ENCODE measurements at regions not wholly inside any gene's neighbourhood (a gene's known extent, or its start where the extent isn't known, plus 50 kb on each side); places are given as distances from the start of the nearest gene placed in this dataset.

GRCh38 chr12:42967850-42968249 lies 378.3 kb upstream of the PRICKLE1 start (continued):
- TF ChIP-seq RELA (CRISPR knock-in tag; IDR thresholded peaks at IDR 0.05; ENCODE audit: borderline replicate concordance) = no peak
- no peak for TF ChIP-seq FOXJ3 (CRISPR knock-in tag; IDR thresholded peaks at IDR 0.05; ENCODE audit: borderline replicate concordance)
- no peak for TF ChIP-seq SMAD3 (CRISPR knock-in tag; IDR thresholded peaks at IDR 0.05; ENCODE audit: borderline replicate concordance)
- no peak for TF ChIP-seq USF2 (CRISPR knock-in tag; IDR thresholded peaks at IDR 0.05)
- TF ChIP-seq ZBTB21 (CRISPR knock-in tag; IDR thresholded peaks at IDR 0.05; ENCODE audit: borderline replicate concordance) = no peak

- Mint-ChIP-seq H3K27me3 (ENCODE audit: low read depth) (no peaks in the 10 kb centered on the region), H3K27ac (no peak overlapping the region), H3K4me1 (0 out of 2 replicates have a peak, but pooled peaks cover 4% of the 10 kb centered on the region), H3K36me3 (no peaks in the 10 kb centered on the region), H3K4me3 (no peak overlapping the region), H3K9me3 (no peaks in the 10 kb centered on the region)
- no peak for TF ChIP-seq ZSCAN18 (CRISPR knock-in tag; IDR thresholded peaks at IDR 0.05)
- TF ChIP-seq ZNF219 (CRISPR knock-in tag; IDR thresholded peaks at IDR 0.05; ENCODE audit: borderline replicate concordance) = no peak
- no peak for TF ChIP-seq SMAD4 (CRISPR knock-in tag; IDR thresholded peaks at IDR 0.05)
- no peak for TF ChIP-seq RORB (CRISPR knock-in tag; IDR thresholded peaks at IDR 0.05)
- TF ChIP-seq USF1 (CRISPR knock-in tag; IDR thresholded peaks at IDR 0.05) = no peak
- no peak for TF ChIP-seq JUN (CRISPR knock-in tag; IDR thresholded peaks at IDR 0.05)
- no peak for TF ChIP-seq CREM (CRISPR knock-in tag; IDR thresholded peaks at IDR 0.05)
- no peak for TF ChIP-seq MXD4 (CRISPR knock-in tag; IDR thresholded peaks at IDR 0.05; ENCODE audit: borderline replicate concordance)
- TF ChIP-seq MAX (CRISPR knock-in tag; IDR thresholded peaks at IDR 0.05) = no peak
- no peak for TF ChIP-seq PRRX2 (CRISPR knock-in tag; IDR thresholded peaks at IDR 0.05)
- no peak for TF ChIP-seq CDX4 (CRISPR knock-in tag; IDR thresholded peaks at IDR 0.05; ENCODE audit: borderline replicate concordance)
- ATAC-seq = no peak
- no peak for DNase-seq (ENCODE audit: low spot score)
- CTCF ChIA-PET = interaction anchor here (1.5 kb wide), 1 partner anchor 375 kb away, joined by 4 read pairs; no protein-coding TSS in a partner anchor
- POLR2A ChIA-PET = no interaction called here
Measured at GRCh38 chr12:42963988-42964387, 374.4 kb upstream of the PRICKLE1 start.

GRCh38 chr12:42962384-42962783 lies 372.8 kb upstream of the PRICKLE1 start:
- no peak for ATAC-seq
- Mint-ChIP-seq H3K27me3 (ENCODE audit: low read depth) (no peaks in the 10 kb centered on the region), H3K4me1 (0 out of 2 replicates have a peak, but pooled peaks cover 4% of the 10 kb centered on the region), H3K27ac (0 out of 2 replicates have a peak overlapping the region, but pooled peaks have one; percentile 5), H3K4me3 (no peak overlapping the region), H3K36me3 (no peaks in the 10 kb centered on the region), H3K9me3 (no peaks in the 10 kb centered on the region)
- ChIA-PET POLR2A (no interaction called here), CTCF (no interaction called here)
- DNase-seq (ENCODE audit: low spot score) = no peak
- TF ChIP-seq SMAD4 (CRISPR knock-in tag; IDR thresholded peaks at IDR 0.05) = no peak
- TF ChIP-seq ERG (CRISPR knock-in tag; IDR thresholded peaks at IDR 0.05) = no peak
- TF ChIP-seq MAX (CRISPR knock-in tag; IDR thresholded peaks at IDR 0.05) = no peak
- TF ChIP-seq ZNF317 (CRISPR knock-in tag; IDR thresholded peaks at IDR 0.05; ENCODE audit: borderline replicate concordance, low read depth) = no peak
- no peak for TF ChIP-seq TCF7 (CRISPR knock-in tag; IDR thresholded peaks at IDR 0.05; ENCODE audit: low read depth)
- TF ChIP-seq FOXP4 (CRISPR knock-in tag; IDR thresholded peaks at IDR 0.05) = no peak
- TF ChIP-seq TEAD1 (CRISPR knock-in tag; IDR thresholded peaks at IDR 0.05) = no peak
- no peak for TF ChIP-seq JAZF1 (CRISPR knock-in tag; IDR thresholded peaks at IDR 0.05)
- no peak for TF ChIP-seq NR3C1 (CRISPR knock-in tag; conservative IDR thresholded peaks at IDR 0.05; ENCODE audit: low read depth)
- TF ChIP-seq STAT6 (CRISPR knock-in tag; conservative IDR thresholded peaks at IDR 0.05; ENCODE audit: low read depth) = no peak
- no peak for TF ChIP-seq RORB (CRISPR knock-in tag; IDR thresholded peaks at IDR 0.05)

Data from WTC11 (cell line).